Keratinocyte (primary cell): ENCODE measurements at regions not wholly inside any gene's neighbourhood (a gene's known extent, or its start where the extent isn't known, plus 50 kb on each side); places are given as distances from the start of the nearest gene placed in this dataset.

Source experiments
- DNase-seq: peaks from one replicate; pipeline ENCODE4 v3.0.0-alpha.2; 2011; ENCODE audit warnings: low read depth, missing footprints, low spot score
- FAIRE-seq: peaks from 2 replicates; lab custom pipeline; 2011; peaks lifted over from hg19 to GRCh38; lab: Jason Lieb, UNC
- H2AFZ ChIP-seq: 2 replicates; pipeline ENCODE4 v1.6.0; 2012; ENCODE audit warnings: low read length, control low read depth, inconsistent platforms; ENCODE audit not compliant: control insufficient read depth
- H3K27ac ChIP-seq: 2 replicates; pipeline ENCODE4 v1.5.1; 2011; ENCODE audit warnings: low read length; ENCODE audit not compliant: control insufficient read depth, insufficient read depth
- H3K27me3 ChIP-seq: 3 replicates; pipeline ENCODE4 v1.6.0; 2011; ENCODE audit warnings: low read length; ENCODE audit not compliant: control insufficient read depth, insufficient read depth; ENCODE audit errors: extremely low read depth
- H3K36me3 ChIP-seq, 2 experiments: 2 replicates in 1 of 2; 3 replicates in 1 of 2; pipeline ENCODE4 v1.5.1; 2011; ENCODE audit warnings: low read length in 2 of 2, mild to moderate bottlenecking in 1 of 2; ENCODE audit not compliant: control insufficient read depth in 2 of 2, insufficient read depth in 2 of 2; ENCODE audit errors: extremely low read depth in 1 of 2
- H3K4me1 ChIP-seq: 3 replicates; pipeline ENCODE4 v1.5.1; 2011; ENCODE audit warnings: low read length; ENCODE audit not compliant: control insufficient read depth, insufficient read depth; ENCODE audit errors: extremely low read depth
- H3K4me2 ChIP-seq: 3 replicates; pipeline ENCODE4 v1.6.0; 2011; ENCODE audit warnings: low read depth, low read length; ENCODE audit not compliant: control insufficient read depth, insufficient read depth; ENCODE audit errors: extremely low read depth
- H3K4me3 ChIP-seq, 3 experiments: fragments of 200-600 bp in 1 of 3; sonication (generic) in 1 of 3; 2 replicates in 2 of 3; 3 replicates in 1 of 3; pipeline ENCODE4 v1.5.1; 2011 to 2016; ENCODE audit warnings: low read length in 3 of 3, mild to moderate bottlenecking in 3 of 3, control low read depth in 2 of 3, inconsistent platforms in 1 of 3, low read depth in 1 of 3, mixed read lengths in 1 of 3, mixed run types in 1 of 3, moderate library complexity in 1 of 3; ENCODE audit not compliant: control insufficient read depth in 2 of 3, insufficient read depth in 2 of 3; ENCODE audit errors: extremely low read depth in 1 of 3
- H3K79me2 ChIP-seq: 2 replicates; pipeline ENCODE4 v1.6.0; 2012; ENCODE audit warnings: low read length; ENCODE audit not compliant: control insufficient read depth, insufficient read depth
- H3K9ac ChIP-seq: 3 replicates; pipeline ENCODE4 v1.6.0; 2011; ENCODE audit warnings: low read length; ENCODE audit not compliant: control insufficient read depth, insufficient read depth; ENCODE audit errors: extremely low read depth
- H3K9me1 ChIP-seq: 3 replicates; pipeline ENCODE4 v1.6.0; 2011; ENCODE audit warnings: low read length; ENCODE audit not compliant: control insufficient read depth, insufficient read depth; ENCODE audit errors: extremely low read depth
- H3K9me3 ChIP-seq: 2 replicates; pipeline ENCODE4 v1.5.1; 2012; ENCODE audit warnings: low read depth, low read length; ENCODE audit not compliant: control insufficient read depth
- H4K20me1 ChIP-seq: 3 replicates; pipeline ENCODE4 v1.6.0; 2011; ENCODE audit warnings: low read length; ENCODE audit not compliant: control insufficient read depth, insufficient read depth; ENCODE audit errors: extremely low read depth
- CTCF ChIP-seq, 3 experiments: IDR thresholded peaks in 1 of 3; conservative IDR thresholded peaks in 1 of 3; optimal IDR thresholded peaks in 1 of 3; 2 replicates in 2 of 3; 3 replicates in 1 of 3; pipeline versions ENCODE3 to v1.5.1; 2011; ENCODE audit warnings: low read length in 3 of 3, mild to moderate bottlenecking in 3 of 3, moderate library complexity in 2 of 3, control low read depth in 1 of 3, inconsistent platforms in 1 of 3; ENCODE audit not compliant: insufficient read depth in 2 of 3; ENCODE audit errors: extremely low read depth in 1 of 3
- EZH2 ChIP-seq: IDR thresholded peaks from one replicate; pipeline ENCODE4 v1.6.1; 2012; ENCODE audit warnings: inconsistent platforms, mild to moderate bottlenecking, low read length, moderate library complexity
- dilution Hi-C: fragments of 300-500 bp; cut with MboI; formaldehyde crosslinking; loops from one replicate; pipeline ENCODE4 v1.7.0; 2020; ENCODE audit warnings: low sequenced_read_pairs; ENCODE audit not compliant: extremely low pct_ligation_motif_present

GRCh38 chr4:24245491-24245820 lies 338.9 kb downstream of the DHX15 start:
- H3K9me1 ChIP-seq, result no peaks in the 10 kb centered on the region
- no peak overlapping the region for H3K27ac ChIP-seq
- no peak overlapping the region for H3K4me2 ChIP-seq
- no peak for FAIRE-seq
- TF ChIP-seq EZH2 (no peak), CTCF (optimal IDR thresholded peaks at IDR 0.05 in 1 of 3, IDR thresholded peaks at IDR 0.05 in 1 of 3, conservative IDR thresholded peaks at IDR 0.05 in 1 of 3; ENCODE audit: extremely low read depth in 1 of 3, insufficient read depth in 2 of 3, low read length in 3 of 3) (no peak)
- no peaks in the 10 kb centered on the region for H3K27me3 ChIP-seq
- no peak overlapping the region for H3K4me3 ChIP-seq
- no peaks in the 10 kb centered on the region for H3K4me1 ChIP-seq
- no peaks in the 10 kb centered on the region for H4K20me1 ChIP-seq
- H3K79me2 ChIP-seq, result no peaks in the 10 kb centered on the region
- no peak overlapping the region for H2AFZ ChIP-seq
- dilution Hi-C loops, result no loop called here
- H3K36me3 ChIP-seq, result no peaks in the 10 kb centered on the region
- DNase-seq, result no peak
- no peaks in the 10 kb centered on the region for H3K9me3 ChIP-seq
- H3K9ac ChIP-seq, result no peak overlapping the region

GRCh38 chr4:24244663-24245490 lies 339.5 kb downstream of the DHX15 start:
- Histone ChIP-seq H3K4me2 (no peak overlapping the region), H4K20me1 (no peaks in the 10 kb centered on the region), H3K4me3 (no peak overlapping the region), H3K27me3 (no peaks in the 10 kb centered on the region), H3K36me3 (no peaks in the 10 kb centered on the region), H3K27ac (no peak overlapping the region), H3K4me1 (no peaks in the 10 kb centered on the region), H3K9me1 (no peaks in the 10 kb centered on the region), H2AFZ (no peak overlapping the region), H3K79me2 (no peaks in the 10 kb centered on the region), H3K9ac (no peak overlapping the region), H3K9me3 (no peaks in the 10 kb centered on the region)
- dilution Hi-C loops, result no loop called here
- FAIRE-seq (no peak), DNase-seq (no peak)
- TF ChIP-seq CTCF (optimal IDR thresholded peaks at IDR 0.05 in 1 of 3, IDR thresholded peaks at IDR 0.05 in 1 of 3, conservative IDR thresholded peaks at IDR 0.05 in 1 of 3; ENCODE audit: extremely low read depth in 1 of 3, insufficient read depth in 2 of 3, low read length in 3 of 3) (no peak), EZH2 (no peak)
